ENCODE measurements at regions not wholly inside any gene's neighbourhood (a gene's known extent, or its start where the extent isn't known, plus 50 kb on each side); places are given as distances from the start of the nearest gene placed in this dataset.
"Not testable (repeated sequence)": the region's sequence is repeated elsewhere in the genome, so short reads cannot be mapped to it uniquely, and the experiment has no call there.

DNA sequence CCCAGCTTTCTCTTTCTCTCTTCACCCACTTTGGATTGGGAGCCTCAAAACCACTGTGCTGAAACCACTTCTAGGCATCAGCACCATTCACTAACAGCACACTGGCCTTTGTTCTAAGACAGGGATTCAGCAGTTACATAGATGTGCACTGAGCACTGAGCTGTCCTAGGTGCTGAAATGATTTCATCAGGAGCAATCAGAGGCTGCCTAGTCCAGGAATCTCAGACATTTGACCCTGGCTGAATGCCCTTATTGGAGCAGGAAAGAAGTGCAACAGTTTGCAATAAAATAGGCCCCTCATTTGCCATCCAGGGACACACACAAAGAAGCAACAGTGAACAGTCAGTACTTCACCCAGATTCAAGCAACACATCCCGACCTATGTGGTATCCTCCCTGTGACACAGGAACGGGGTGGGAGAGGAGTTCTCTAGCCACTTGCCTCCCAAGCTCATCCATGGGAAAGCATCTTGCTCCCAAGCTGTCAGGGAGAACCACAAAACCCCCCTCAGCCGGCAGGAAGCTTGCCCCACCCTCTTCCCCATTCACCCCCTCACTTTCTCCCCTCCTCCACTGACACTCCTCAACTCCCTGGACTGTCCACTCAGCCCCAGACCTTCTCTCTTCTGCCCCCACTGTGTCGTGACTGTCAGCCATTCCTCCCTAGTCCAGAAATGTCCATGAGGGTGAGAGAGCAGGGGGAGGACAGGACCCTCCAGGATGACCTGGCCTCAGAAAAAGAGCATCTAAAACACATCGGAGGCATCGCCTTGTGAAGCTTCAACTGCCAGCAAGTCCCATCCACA is 304.4 kb downstream of the PREX1 start:
- H4K20me1 ChIP-seq (ENCODE audit: insufficient read depth, low read length): peaks cover 10% of the 10 kb centered on the region
- no peak overlapping the region for H3K4me2 ChIP-seq (ENCODE audit: insufficient read depth, low read length)
- H3K27ac ChIP-seq (ENCODE audit: low read length): no peak overlapping the region
- H3K9me3 ChIP-seq (ENCODE audit: insufficient read depth, low read length, severe bottlenecking): no peaks in the 10 kb centered on the region
- no peaks in the 10 kb centered on the region for H3K4me1 ChIP-seq (ENCODE audit: insufficient read depth, low read length)
- ATAC-seq (ENCODE audit: insufficient read depth, low read depth): peak; percentile 100
- no peak overlapping the region for H3K9ac ChIP-seq (ENCODE audit: low read depth, low read length)
- TF ChIP-seq, protein P1, sequence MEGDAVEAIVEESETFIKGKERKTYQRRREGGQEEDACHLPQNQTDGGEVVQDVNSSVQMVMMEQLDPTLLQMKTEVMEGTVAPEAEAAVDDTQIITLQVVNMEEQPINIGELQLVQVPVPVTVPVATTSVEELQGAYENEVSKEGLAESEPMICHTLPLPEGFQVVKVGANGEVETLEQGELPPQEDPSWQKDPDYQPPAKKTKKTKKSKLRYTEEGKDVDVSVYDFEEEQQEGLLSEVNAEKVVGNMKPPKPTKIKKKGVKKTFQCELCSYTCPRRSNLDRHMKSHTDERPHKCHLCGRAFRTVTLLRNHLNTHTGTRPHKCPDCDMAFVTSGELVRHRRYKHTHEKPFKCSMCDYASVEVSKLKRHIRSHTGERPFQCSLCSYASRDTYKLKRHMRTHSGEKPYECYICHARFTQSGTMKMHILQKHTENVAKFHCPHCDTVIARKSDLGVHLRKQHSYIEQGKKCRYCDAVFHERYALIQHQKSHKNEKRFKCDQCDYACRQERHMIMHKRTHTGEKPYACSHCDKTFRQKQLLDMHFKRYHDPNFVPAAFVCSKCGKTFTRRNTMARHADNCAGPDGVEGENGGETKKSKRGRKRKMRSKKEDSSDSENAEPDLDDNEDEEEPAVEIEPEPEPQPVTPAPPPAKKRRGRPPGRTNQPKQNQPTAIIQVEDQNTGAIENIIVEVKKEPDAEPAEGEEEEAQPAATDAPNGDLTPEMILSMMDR (IDR thresholded peaks at IDR 0.05; ENCODE audit: borderline replicate concordance, extremely low read depth, low read length, poor library complexity, severe bottlenecking): no peak
- no peak for TF ChIP-seq EZH2 (IDR thresholded peaks at IDR 0.05; ENCODE audit: borderline replicate concordance, low read depth, low read length, severe bottlenecking)
- H3K36me3 ChIP-seq (ENCODE audit: insufficient read depth, low read length): no peaks in the 10 kb centered on the region
- H3K27me3 ChIP-seq (ENCODE audit: insufficient read depth, low read length, poor library complexity): no peaks in the 10 kb centered on the region
- no peak overlapping the region for H2AFZ ChIP-seq (ENCODE audit: low read depth, low read length)
- no peaks in the 10 kb centered on the region for H3K79me2 ChIP-seq (ENCODE audit: insufficient read depth, low read length)
- DNase-seq: peak; percentile 72
- H3K4me3 ChIP-seq (ENCODE audit: low read depth in 1 of 2, low read length in 2 of 2): no peak overlapping the region

DNA sequence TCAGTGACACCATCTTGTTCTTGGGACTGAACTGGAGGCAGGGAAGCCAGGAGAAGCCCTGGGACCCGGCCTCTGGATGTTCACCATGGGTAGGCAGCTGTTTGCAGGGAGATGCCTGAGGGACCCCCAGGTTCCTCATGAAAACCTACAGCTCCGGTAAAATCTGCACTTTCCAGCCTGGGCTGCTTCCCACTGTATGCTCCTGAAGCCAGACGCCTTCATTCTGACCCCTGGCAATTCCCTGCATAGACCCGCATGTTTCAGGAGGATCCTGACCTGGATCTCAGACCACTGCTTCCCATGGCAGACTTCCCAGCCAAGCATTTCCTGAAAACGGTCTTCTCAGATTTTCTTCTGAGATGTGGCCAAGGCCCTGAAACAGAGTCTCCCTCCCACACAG is 306.7 kb downstream of the PREX1 start:
- Histone ChIP-seq H2AFZ (ENCODE audit: low read depth, low read length) (no peak overlapping the region), H3K4me3 (ENCODE audit: low read depth in 1 of 2, low read length in 2 of 2) (no peak overlapping the region), H4K20me1 (ENCODE audit: insufficient read depth, low read length) (peaks cover 5% of the 10 kb centered on the region; the same call in 1 of the 2 replicates), H3K36me3 (ENCODE audit: insufficient read depth, low read length) (no peaks in the 10 kb centered on the region), H3K9ac (ENCODE audit: low read depth, low read length) (no peak overlapping the region), H3K27me3 (ENCODE audit: insufficient read depth, low read length, poor library complexity) (peaks cover 3% of the 10 kb centered on the region), H3K4me1 (ENCODE audit: insufficient read depth, low read length) (peaks cover 4% of the 10 kb centered on the region; the same call in 1 of the 2 replicates), H3K79me2 (ENCODE audit: insufficient read depth, low read length) (no peaks in the 10 kb centered on the region), H3K9me3 (ENCODE audit: insufficient read depth, low read length, severe bottlenecking) (no peaks in the 10 kb centered on the region), H3K27ac (ENCODE audit: low read length) (no peak overlapping the region), H3K4me2 (ENCODE audit: insufficient read depth, low read length) (no peak overlapping the region)
- no peak for ATAC-seq (ENCODE audit: insufficient read depth, low read depth)
- DNase-seq: no peak
- TF ChIP-seq, protein P1 (IDR thresholded peaks at IDR 0.05; ENCODE audit: borderline replicate concordance, extremely low read depth, low read length, poor library complexity, severe bottlenecking): no peak
- no peak for TF ChIP-seq EZH2 (IDR thresholded peaks at IDR 0.05; ENCODE audit: borderline replicate concordance, low read depth, low read length, severe bottlenecking)

DNA sequence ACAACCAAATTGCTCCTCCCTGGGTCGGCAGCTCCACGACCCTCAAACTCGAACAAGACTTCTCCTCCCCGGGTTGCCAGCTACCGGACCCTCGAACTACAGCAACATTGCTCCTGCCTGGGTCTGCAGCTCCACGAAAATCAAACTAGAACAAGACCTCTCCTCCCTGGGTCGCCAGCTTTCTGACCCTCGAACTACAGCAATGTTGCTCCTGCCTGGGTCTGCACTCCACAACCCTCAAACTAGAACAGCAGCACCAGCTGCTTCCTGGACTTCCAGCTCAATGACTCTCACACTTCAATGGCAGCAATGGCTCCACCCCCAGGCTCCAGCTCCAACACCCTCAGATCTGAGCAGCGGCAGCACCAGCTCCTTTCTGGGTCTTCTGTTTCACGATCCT is 311.6 kb downstream of the PREX1 start:
- Histone ChIP-seq H3K4me2 (ENCODE audit: insufficient read depth, low read length) (peak overlapping the region; percentile 19; the same call in 1 of the 2 replicates), H2AFZ (ENCODE audit: low read depth, low read length) (0 out of 2 replicates have a peak overlapping the region, but pooled peaks have one; percentile 3)
- not testable (repeated sequence) for H3K4me1 ChIP-seq (ENCODE audit: insufficient read depth, low read length); H3K79me2 ChIP-seq (ENCODE audit: insufficient read depth, low read length); H3K9ac ChIP-seq (ENCODE audit: low read depth, low read length); H3K27ac ChIP-seq (ENCODE audit: low read length); H4K20me1 ChIP-seq (ENCODE audit: insufficient read depth, low read length); H3K36me3 ChIP-seq (ENCODE audit: insufficient read depth, low read length); H3K27me3 ChIP-seq (ENCODE audit: insufficient read depth, low read length, poor library complexity); H3K4me3 ChIP-seq (ENCODE audit: low read depth in 1 of 2, low read length in 2 of 2); H3K9me3 ChIP-seq (ENCODE audit: insufficient read depth, low read length, severe bottlenecking)
- peak; percentile 39 for DNase-seq
- ATAC-seq (ENCODE audit: insufficient read depth, low read depth): peak; percentile 98

GRCh38 chr20:48514577-48514976 is 313.2 kb downstream of the PREX1 start:
- not testable (repeated sequence) for H3K27ac ChIP-seq (ENCODE audit: low read length); H3K27me3 ChIP-seq (ENCODE audit: insufficient read depth, low read length, poor library complexity); DNase-seq; H2AFZ ChIP-seq (ENCODE audit: low read depth, low read length); H3K9ac ChIP-seq (ENCODE audit: low read depth, low read length); H3K36me3 ChIP-seq (ENCODE audit: insufficient read depth, low read length); H3K4me2 ChIP-seq (ENCODE audit: insufficient read depth, low read length); H4K20me1 ChIP-seq (ENCODE audit: insufficient read depth, low read length); H3K9me3 ChIP-seq (ENCODE audit: insufficient read depth, low read length, severe bottlenecking); ATAC-seq (ENCODE audit: insufficient read depth, low read depth); H3K4me3 ChIP-seq (ENCODE audit: low read depth in 1 of 2, low read length in 2 of 2); H3K79me2 ChIP-seq (ENCODE audit: insufficient read depth, low read length); H3K4me1 ChIP-seq (ENCODE audit: insufficient read depth, low read length)

- not testable (repeated sequence) for H3K4me2 ChIP-seq (ENCODE audit: insufficient read depth, low read length); H4K20me1 ChIP-seq (ENCODE audit: insufficient read depth, low read length); H3K79me2 ChIP-seq (ENCODE audit: insufficient read depth, low read length); H3K9ac ChIP-seq (ENCODE audit: low read depth, low read length); ATAC-seq (ENCODE audit: insufficient read depth, low read depth); H3K36me3 ChIP-seq (ENCODE audit: insufficient read depth, low read length); DNase-seq; H3K4me3 ChIP-seq (ENCODE audit: low read depth in 1 of 2, low read length in 2 of 2); H3K27me3 ChIP-seq (ENCODE audit: insufficient read depth, low read length, poor library complexity); H3K9me3 ChIP-seq (ENCODE audit: insufficient read depth, low read length, severe bottlenecking); H2AFZ ChIP-seq (ENCODE audit: low read depth, low read length); H3K4me1 ChIP-seq (ENCODE audit: insufficient read depth, low read length); H3K27ac ChIP-seq (ENCODE audit: low read length)
These were observed 315.3 kb downstream of the PREX1 start for GRCh38 chr20:48512539-48512938.

- not testable (repeated sequence) for H3K4me2 ChIP-seq (ENCODE audit: insufficient read depth, low read length); DNase-seq; H3K4me3 ChIP-seq (ENCODE audit: low read depth in 1 of 2, low read length in 2 of 2); H3K36me3 ChIP-seq (ENCODE audit: insufficient read depth, low read length); H3K79me2 ChIP-seq (ENCODE audit: insufficient read depth, low read length); ATAC-seq (ENCODE audit: insufficient read depth, low read depth); H3K27ac ChIP-seq (ENCODE audit: low read length); H3K9ac ChIP-seq (ENCODE audit: low read depth, low read length); H2AFZ ChIP-seq (ENCODE audit: low read depth, low read length); H3K4me1 ChIP-seq (ENCODE audit: insufficient read depth, low read length); H3K9me3 ChIP-seq (ENCODE audit: insufficient read depth, low read length, severe bottlenecking); H4K20me1 ChIP-seq (ENCODE audit: insufficient read depth, low read length)
- H3K27me3 ChIP-seq (ENCODE audit: insufficient read depth, low read length, poor library complexity): peaks cover 24% of the 10 kb centered on the region
These were observed 322.7 kb downstream of the PREX1 start for GRCh38 chr20:48505066-48505465.
